ENCODE measurements at regions not wholly inside any gene's neighbourhood (a gene's known extent, or its start where the extent isn't known, plus 50 kb on each side); places are given as distances from the start of the nearest gene placed in this dataset.

- TF ChIP-seq POLR2A (IDR thresholded peaks at IDR 0.05) (no peak), CTCF (IDR thresholded peaks at IDR 0.05 in 4 of 5, conservative IDR thresholded peaks at IDR 0.05 in 1 of 5) (no peak)
Observed at GRCh38 chr2:153196378-153197058, 282.0 kb downstream of the RPRM start.
